ENCODE measurements at regions not wholly inside any gene's neighbourhood (a gene's known extent, or its start where the extent isn't known, plus 50 kb on each side); places are given as distances from the start of the nearest gene placed in this dataset.

GRCh38 chr17:34758718-34759117 lies 179.3 kb downstream of the TMEM132E start:
- TF ChIP-seq, protein P1, sequence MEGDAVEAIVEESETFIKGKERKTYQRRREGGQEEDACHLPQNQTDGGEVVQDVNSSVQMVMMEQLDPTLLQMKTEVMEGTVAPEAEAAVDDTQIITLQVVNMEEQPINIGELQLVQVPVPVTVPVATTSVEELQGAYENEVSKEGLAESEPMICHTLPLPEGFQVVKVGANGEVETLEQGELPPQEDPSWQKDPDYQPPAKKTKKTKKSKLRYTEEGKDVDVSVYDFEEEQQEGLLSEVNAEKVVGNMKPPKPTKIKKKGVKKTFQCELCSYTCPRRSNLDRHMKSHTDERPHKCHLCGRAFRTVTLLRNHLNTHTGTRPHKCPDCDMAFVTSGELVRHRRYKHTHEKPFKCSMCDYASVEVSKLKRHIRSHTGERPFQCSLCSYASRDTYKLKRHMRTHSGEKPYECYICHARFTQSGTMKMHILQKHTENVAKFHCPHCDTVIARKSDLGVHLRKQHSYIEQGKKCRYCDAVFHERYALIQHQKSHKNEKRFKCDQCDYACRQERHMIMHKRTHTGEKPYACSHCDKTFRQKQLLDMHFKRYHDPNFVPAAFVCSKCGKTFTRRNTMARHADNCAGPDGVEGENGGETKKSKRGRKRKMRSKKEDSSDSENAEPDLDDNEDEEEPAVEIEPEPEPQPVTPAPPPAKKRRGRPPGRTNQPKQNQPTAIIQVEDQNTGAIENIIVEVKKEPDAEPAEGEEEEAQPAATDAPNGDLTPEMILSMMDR (conservative IDR thresholded peaks at IDR 0.05; ENCODE audit: low read depth, low read length) = no peak
- TF ChIP-seq EZH2 (IDR thresholded peaks at IDR 0.05; ENCODE audit: borderline replicate concordance, low read depth, low read length, poor library complexity, severe bottlenecking) = no peak

Measured in A673 (cell line).